Neuron (in vitro differentiated cells): ENCODE measurements at regions not wholly inside any gene's neighbourhood (a gene's known extent, or its start where the extent isn't known, plus 50 kb on each side); places are given as distances from the start of the nearest gene placed in this dataset.

Experiments
- H2AFZ ChIP-seq: one replicate; pipeline ENCODE4 v1.6.1; 2013; ENCODE audit warnings: low read depth, mild to moderate bottlenecking, inconsistent platforms, low read length, moderate library complexity
- H3K27me3 ChIP-seq: one replicate; pipeline ENCODE4 v1.6.1; 2013; ENCODE audit warnings: low read length; ENCODE audit not compliant: insufficient read depth
- H3K36me3 ChIP-seq: one replicate; pipeline ENCODE4 v1.6.1; 2013; ENCODE audit warnings: low read length; ENCODE audit not compliant: insufficient read depth
- H3K4me1 ChIP-seq: one replicate; pipeline ENCODE4 v1.6.1; 2013; ENCODE audit warnings: low read length; ENCODE audit not compliant: insufficient read depth
- H3K4me3 ChIP-seq: 2 replicates; pipeline ENCODE4 v1.5.1; 2013; ENCODE audit warnings: mild to moderate bottlenecking, low read length, moderate library complexity
- H3K9me3 ChIP-seq: one replicate; pipeline ENCODE4 v1.6.1; 2013; ENCODE audit warnings: low read length

DNA sequence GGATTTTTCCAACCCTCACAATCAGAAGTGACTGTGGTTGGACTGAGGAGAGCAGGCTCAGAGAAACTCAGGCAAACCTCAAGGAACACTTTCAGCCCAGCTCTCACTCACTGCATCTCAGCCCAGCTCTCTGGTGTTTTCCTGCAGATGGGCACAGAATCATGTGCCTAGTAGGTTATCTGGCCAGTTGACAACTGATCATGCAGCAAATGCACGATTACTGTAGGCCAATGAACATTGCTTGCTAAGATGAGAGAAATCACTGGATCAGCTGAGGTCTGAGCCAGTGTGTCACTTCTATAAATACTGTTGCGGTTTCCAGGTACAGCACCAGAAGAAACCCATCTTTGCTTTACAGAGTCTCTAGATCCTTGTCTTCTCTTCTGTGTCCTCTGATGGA lies 540.5 kb downstream of the CD83 start:
- no peaks in the 10 kb centered on the region for H3K4me1 ChIP-seq
- H3K27me3 ChIP-seq = peaks cover 2% of the 10 kb centered on the region
- no peaks in the 10 kb centered on the region for H3K36me3 ChIP-seq
- H3K4me3 ChIP-seq = no peak overlapping the region
- no peaks in the 10 kb centered on the region for H3K9me3 ChIP-seq
- H2AFZ ChIP-seq = no peak overlapping the region

DNA sequence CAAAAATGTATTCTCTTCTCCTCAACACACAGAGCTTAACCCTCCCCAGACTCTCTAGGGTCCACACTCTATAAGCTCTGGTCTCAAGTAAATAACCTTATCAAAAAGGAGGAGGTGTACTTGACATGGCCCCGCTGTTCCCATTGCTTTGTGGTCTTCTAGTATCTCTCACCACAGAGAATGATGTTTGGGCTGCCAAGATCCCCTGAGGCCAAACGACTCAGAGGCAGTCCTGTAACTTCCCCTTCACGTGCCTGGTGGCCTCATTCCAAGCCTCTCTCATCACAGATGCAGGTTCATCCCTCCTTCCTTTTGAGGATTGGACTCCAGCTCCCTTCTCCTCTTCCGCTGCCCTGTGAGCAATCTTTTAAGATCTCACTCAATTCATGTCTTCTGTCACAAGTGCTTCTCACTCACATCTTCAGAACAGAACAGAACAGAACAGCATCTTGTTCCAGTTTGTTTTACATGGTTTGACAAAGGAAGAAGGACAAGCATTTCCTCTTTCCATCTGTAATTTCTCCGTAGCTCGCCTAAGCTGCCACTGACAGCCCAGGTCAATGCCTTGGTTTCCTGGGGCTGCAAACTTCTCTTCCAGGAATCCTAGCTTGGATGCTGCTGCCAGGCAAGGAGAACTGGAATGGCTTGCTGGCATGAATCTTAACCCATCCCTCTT lies 541.5 kb downstream of the CD83 start:
- peaks cover 2% of the 10 kb centered on the region for H3K27me3 ChIP-seq
- no peaks in the 10 kb centered on the region for H3K4me1 ChIP-seq
- no peak overlapping the region for H3K4me3 ChIP-seq
- no peaks in the 10 kb centered on the region for H3K9me3 ChIP-seq
- H3K36me3 ChIP-seq = no peaks in the 10 kb centered on the region
- H2AFZ ChIP-seq = no peak overlapping the region

DNA sequence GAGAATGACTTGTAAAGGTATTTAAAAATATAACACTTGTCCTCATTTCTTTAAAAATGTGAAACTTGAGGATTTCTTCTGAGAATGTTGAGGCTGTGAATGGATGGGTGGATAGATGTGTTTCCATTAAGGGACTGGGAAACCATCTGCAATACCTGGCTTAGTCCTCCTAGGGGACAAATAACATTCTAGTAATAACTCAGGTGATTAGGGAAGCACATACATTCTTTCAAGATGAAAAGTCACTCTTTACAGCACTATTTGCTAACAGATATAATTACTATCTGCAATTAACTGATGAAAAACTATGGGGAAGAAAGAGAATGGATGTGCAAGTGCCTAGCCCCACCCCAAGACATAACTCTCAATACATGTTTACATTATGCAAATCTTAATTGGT lies 542.3 kb downstream of the CD83 start:
- no peaks in the 10 kb centered on the region for H3K36me3 ChIP-seq

DNA sequence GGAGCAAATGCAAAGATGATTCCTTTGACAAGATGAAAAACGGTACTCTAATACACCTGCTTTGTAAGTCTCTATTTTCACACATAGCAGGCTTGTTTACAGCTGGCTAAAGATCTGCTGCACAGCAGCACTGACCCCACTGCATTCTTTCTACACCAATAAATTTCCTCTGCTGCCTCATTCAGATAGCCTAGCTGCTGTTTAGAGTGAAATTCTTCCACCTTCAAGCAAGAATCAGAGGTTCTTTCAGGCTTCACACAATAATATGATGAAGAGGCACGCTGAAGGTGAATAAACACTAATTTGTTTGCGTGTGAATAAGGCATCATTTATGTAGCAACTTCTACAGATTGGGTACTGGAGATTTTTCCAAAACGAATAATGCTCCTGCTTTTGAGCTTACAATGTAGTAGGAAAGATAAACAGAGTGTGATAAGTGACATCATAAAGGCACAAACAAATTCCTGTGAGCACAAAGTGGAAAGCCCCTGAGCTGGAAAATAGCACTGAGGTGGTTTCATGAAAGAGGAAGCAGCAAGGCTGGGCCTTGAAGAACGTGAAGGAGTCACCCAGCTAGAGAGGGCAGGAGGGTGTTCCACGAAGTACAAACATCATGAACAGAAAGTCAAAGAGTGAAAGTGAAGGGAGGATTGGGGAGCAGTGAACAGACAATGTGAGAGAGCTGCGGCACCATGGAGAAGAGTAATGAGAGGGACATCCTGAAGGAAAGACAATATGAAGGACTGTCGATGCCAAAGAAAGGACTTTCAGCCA lies 543.4 kb downstream of the CD83 start:
- H3K4me1 ChIP-seq = no peaks in the 10 kb centered on the region
- no peak overlapping the region for H3K4me3 ChIP-seq
- H3K9me3 ChIP-seq = no peaks in the 10 kb centered on the region
- H3K36me3 ChIP-seq = no peaks in the 10 kb centered on the region
- no peak overlapping the region for H2AFZ ChIP-seq
- H3K27me3 ChIP-seq = peaks cover 2% of the 10 kb centered on the region

More for the DNA sequence above, 542.3 kb downstream of the CD83 start:
- peaks cover 2% of the 10 kb centered on the region for H3K27me3 ChIP-seq
- H2AFZ ChIP-seq = no peak overlapping the region
- H3K4me3 ChIP-seq = no peak overlapping the region
- no peaks in the 10 kb centered on the region for H3K4me1 ChIP-seq
- no peaks in the 10 kb centered on the region for H3K9me3 ChIP-seq

DNA sequence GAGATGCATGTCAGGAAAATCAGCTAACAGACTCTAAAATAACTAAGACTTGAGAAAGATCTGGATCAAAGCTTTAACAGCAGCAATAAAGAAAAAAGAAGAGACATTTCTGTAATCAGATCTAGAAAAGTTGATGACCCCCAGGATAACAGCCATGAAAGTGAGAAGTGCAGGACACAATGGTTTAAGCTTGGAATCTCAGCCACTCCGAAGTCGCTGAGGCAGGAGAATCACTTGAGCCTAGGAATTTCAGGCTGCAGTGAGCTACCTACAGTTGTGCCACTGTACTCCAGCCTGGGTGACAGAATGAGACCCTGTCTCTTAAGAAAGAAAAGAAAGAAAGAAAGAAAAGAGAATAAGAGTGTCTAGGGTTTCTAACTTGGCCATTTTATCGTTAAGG lies 544.1 kb downstream of the CD83 start:
- Histone ChIP-seq H3K36me3 (no peaks in the 10 kb centered on the region), H3K27me3 (peaks cover 2% of the 10 kb centered on the region), H2AFZ (no peak overlapping the region), H3K9me3 (no peaks in the 10 kb centered on the region), H3K4me3 (no peak overlapping the region), H3K4me1 (no peaks in the 10 kb centered on the region)

DNA sequence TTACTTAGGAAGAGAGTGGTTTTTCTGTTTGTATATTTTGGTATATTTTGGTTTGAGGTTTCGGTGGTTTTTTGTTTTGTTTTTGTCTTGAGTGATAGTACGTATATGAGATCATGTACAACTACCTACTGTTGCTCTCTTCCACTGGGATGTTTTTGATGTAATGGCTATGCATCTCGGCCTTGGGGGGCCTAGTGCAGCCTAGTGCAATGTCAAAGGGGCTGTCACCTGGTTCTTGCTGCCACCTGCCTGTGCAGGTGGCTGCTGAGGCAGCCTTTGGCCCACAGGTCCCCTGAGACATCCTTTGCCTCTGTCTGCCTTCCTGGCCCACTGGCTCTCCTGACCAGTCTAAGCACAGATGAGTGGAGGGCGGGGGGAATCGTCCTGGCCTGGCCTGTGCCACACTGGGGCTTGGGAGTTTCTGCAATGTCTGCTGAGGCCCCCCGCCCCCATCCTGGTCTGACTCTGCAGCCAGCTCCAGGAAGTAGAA lies 546.6 kb downstream of the CD83 start:
- Histone ChIP-seq H3K36me3 (no peaks in the 10 kb centered on the region), H3K4me3 (no peak overlapping the region), H2AFZ (no peak overlapping the region), H3K27me3 (peaks cover 2% of the 10 kb centered on the region), H3K9me3 (no peaks in the 10 kb centered on the region), H3K4me1 (no peaks in the 10 kb centered on the region)

DNA sequence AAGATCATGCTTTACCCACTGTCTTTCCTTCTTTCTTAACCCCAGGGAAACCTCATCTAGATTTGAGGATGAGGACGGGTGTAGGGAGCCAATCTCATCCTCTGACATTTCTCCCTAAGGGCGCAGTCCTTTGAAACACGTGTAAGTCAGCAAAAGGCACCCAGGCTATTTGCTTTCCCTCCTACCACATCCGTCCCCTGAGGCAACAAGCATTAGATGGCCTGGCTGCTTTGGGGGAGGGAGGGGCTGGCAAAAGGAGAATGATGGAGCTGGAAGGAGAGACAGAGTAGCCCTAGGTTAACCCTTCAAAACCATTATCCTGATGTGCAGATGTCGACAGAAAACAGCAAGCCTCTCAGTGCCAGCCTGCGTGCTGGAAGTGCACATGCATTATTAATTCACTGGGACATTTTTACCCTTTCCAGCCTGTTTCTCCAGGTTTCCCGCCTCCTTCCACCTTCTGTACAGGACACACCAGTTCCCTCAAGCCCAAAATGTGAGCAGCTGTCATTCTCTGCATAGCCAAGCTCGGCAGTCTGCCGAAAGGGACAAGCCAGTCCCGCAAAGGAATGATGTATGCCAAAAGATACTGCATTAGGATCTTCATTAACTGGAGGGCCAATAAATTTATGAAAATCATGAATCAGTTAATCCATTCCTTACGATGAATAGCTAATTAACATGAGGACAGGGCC lies 547.2 kb downstream of the CD83 start:
- Histone ChIP-seq H3K4me3 (no peak overlapping the region), H2AFZ (no peak overlapping the region), H3K27me3 (peaks cover 2% of the 10 kb centered on the region), H3K4me1 (no peaks in the 10 kb centered on the region), H3K9me3 (no peaks in the 10 kb centered on the region), H3K36me3 (no peaks in the 10 kb centered on the region)

DNA sequence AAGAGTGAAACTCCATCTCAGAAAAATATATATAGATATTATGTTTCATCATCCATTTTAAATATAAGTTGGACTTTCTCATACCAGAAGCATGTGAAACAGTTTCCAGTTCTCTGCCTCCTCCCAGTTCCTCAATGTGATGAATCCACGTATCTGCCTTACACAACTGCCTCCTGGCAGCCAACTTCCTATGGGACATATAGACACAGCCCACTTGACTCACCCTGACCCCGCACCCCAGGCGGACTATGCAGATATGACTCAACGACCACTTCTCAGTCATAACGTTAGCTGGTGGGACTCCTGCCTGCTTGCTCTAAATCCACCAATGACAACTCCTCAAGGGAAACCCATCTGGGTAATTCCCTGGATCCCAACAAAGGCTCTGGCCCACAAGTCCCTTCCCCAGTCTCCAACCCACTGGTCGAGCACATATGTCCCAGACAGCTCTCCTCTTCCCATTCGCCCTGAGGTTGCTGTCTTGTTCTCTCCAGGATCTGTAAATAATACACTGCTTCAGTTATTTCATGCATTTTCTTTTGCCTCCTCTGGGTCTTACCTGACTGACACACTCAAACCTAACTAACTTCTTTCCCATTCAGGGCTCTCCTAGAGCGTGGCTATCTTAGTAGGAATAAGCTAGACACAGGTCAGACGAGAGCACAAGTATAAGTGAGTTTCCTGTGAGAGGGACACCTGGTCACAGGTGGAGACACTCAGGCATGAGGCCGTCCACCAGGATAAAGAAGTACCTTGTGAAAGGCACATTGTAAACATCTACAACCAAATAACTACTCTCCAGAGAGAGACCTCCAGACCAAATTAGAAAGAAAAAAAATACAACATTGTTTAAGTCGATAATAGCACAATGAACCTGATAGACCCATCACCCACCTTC lies 548.5 kb downstream of the CD83 start:
- peaks cover 5% of the 10 kb centered on the region for H3K27me3 ChIP-seq
- H3K9me3 ChIP-seq = no peaks in the 10 kb centered on the region
- H3K4me1 ChIP-seq = no peaks in the 10 kb centered on the region
- H3K4me3 ChIP-seq = no peak overlapping the region
- H3K36me3 ChIP-seq = no peaks in the 10 kb centered on the region
- no peak overlapping the region for H2AFZ ChIP-seq

DNA sequence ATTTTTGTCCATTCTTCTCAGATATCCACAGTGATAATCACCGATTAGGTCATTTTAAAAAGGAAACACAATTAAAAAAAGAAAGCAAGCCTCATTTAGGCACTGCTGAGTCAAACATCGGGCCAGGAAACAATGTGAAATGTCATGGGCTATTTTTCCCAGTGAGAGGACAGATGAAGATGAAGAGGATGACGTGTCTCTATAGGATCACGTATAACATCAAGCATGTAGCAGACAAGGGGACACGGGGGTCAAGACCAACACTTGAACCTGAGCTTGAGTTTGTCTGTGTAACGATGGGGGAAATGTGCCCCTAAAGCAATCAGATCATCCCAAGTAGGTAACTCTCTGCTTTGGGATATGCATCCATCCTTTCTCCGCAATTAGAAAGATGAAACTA lies 553.2 kb downstream of the CD83 start:
- no peaks in the 10 kb centered on the region for H3K4me1 ChIP-seq
- no peak overlapping the region for H3K4me3 ChIP-seq
- peaks cover 3% of the 10 kb centered on the region for H3K27me3 ChIP-seq
- no peaks in the 10 kb centered on the region for H3K9me3 ChIP-seq
- no peak overlapping the region for H2AFZ ChIP-seq
- H3K36me3 ChIP-seq = no peaks in the 10 kb centered on the region

DNA sequence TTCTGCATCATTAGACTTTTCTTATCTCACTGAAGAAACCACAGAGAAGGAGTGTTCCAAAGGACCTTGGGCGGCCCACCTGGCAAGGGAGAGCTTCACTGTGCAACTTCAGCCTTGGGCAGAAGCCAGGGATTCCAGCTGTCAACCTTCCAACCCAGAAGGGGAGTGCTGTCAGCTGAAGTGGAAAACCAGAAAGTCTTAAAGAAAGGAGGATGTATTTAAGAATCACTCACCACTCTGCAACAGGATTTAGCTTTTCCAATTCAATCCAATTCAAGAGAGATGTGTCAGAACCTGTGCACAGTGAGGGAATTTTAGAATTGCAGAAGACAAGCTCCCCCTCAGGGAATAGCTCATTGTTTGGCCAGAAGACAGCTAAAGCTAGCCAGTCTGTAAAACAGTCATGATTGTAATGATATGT lies 553.7 kb downstream of the CD83 start:
- no peaks in the 10 kb centered on the region for H3K9me3 ChIP-seq
- no peaks in the 10 kb centered on the region for H3K36me3 ChIP-seq
- H3K27me3 ChIP-seq = peaks cover 5% of the 10 kb centered on the region
- no peaks in the 10 kb centered on the region for H3K4me1 ChIP-seq
- H2AFZ ChIP-seq = no peak overlapping the region
- H3K4me3 ChIP-seq = no peak overlapping the region

DNA sequence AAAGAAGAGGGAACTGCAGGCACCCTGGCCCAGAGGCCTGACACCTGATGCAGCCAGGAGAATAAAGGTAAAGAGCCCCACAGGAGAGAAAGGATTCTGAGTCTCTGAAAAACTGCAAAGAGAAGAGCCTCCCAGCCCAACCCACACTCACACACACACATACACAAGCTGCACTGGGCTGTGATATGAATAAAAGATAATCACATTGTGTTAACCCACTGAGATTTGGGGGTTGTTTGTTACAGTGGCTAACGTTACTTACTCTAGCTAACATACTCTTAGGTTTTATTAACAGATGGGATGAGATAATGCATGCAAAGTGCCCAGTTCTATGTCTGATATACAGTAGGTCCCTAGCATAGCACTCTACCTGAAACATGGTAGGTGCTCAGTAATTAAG lies 554.4 kb downstream of the CD83 start:
- H3K4me1 ChIP-seq = no peaks in the 10 kb centered on the region

DNA sequence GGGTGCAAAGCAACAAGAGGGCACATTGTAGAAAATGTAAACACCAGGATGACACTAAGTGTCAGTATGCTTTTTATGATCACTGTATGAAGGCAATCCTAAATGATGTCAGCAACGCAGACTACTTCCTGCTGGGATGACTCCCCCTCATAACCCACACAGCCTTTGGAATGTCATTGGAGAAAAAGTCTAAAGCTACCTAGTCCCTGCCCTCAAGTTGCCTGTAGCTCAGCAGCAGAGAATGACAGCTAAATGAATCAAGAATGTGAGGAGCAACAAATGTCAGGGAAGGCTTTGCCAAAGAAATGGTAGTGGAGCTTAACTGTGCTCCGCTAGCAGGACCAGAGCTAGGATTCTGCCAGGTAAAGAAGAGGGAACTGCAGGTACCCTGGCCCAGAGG lies 555.6 kb downstream of the CD83 start:
- peaks cover 5% of the 10 kb centered on the region for H3K27me3 ChIP-seq
- H3K36me3 ChIP-seq = no peaks in the 10 kb centered on the region
- H3K4me3 ChIP-seq = no peak overlapping the region
- H3K9me3 ChIP-seq = no peaks in the 10 kb centered on the region
- H2AFZ ChIP-seq = no peak overlapping the region
- H3K4me1 ChIP-seq = no peaks in the 10 kb centered on the region

More for the DNA sequence above, 554.4 kb downstream of the CD83 start:
- Histone ChIP-seq H3K27me3 (peaks cover 5% of the 10 kb centered on the region), H3K36me3 (no peaks in the 10 kb centered on the region), H3K4me3 (no peak overlapping the region), H3K9me3 (no peaks in the 10 kb centered on the region), H2AFZ (no peak overlapping the region)
